ENCODE measurements at regions not wholly inside any gene's neighbourhood (a gene's known extent, or its start where the extent isn't known, plus 50 kb on each side); places are given as distances from the start of the nearest gene placed in this dataset.

DNA sequence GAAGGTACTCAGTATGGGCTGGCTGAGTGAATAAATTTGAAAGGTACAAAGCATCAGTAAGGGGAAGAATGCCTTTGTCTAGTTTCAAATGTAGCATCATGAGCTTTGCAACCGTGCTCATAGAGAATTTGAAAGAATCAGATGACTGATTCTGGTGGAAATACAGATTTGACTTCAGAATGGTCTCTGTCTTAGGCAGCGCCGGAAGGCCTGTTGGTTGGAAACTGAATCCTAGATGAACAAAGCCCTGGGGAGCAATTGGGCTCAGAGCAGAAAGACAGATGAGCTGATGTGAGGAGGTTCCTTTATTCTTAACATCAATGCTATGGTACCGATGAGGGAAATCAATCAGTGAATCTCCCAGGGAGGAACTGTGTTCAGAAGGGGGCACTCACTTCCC, 137.3 kb downstream of the SNAPC1 start:
- TF ChIP-seq, protein P1, sequence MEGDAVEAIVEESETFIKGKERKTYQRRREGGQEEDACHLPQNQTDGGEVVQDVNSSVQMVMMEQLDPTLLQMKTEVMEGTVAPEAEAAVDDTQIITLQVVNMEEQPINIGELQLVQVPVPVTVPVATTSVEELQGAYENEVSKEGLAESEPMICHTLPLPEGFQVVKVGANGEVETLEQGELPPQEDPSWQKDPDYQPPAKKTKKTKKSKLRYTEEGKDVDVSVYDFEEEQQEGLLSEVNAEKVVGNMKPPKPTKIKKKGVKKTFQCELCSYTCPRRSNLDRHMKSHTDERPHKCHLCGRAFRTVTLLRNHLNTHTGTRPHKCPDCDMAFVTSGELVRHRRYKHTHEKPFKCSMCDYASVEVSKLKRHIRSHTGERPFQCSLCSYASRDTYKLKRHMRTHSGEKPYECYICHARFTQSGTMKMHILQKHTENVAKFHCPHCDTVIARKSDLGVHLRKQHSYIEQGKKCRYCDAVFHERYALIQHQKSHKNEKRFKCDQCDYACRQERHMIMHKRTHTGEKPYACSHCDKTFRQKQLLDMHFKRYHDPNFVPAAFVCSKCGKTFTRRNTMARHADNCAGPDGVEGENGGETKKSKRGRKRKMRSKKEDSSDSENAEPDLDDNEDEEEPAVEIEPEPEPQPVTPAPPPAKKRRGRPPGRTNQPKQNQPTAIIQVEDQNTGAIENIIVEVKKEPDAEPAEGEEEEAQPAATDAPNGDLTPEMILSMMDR (IDR thresholded peaks at IDR 0.05) = no peak
- Histone ChIP-seq H3K4me3 (no peak overlapping the region), H3K36me3 (no peaks in the 10 kb centered on the region), H3K27me3 (no peaks in the 10 kb centered on the region), H3K4me1 (no peaks in the 10 kb centered on the region), H3K27ac (no peak overlapping the region), H3K9me3 (no peaks in the 10 kb centered on the region)
- FAIRE-seq (no peak), DNase-seq (no peak), ATAC-seq (no peak)
- WGBS, 2 donors = 91 to 95% methylated on average over 4 of the region's 4 CpGs
- intact Hi-C loops (cut with DNase I) = loop anchor here in 2 of 3 donors (10.0 kb wide), 1 partner anchor 225 kb away; no protein-coding TSS in a partner anchor

DNA sequence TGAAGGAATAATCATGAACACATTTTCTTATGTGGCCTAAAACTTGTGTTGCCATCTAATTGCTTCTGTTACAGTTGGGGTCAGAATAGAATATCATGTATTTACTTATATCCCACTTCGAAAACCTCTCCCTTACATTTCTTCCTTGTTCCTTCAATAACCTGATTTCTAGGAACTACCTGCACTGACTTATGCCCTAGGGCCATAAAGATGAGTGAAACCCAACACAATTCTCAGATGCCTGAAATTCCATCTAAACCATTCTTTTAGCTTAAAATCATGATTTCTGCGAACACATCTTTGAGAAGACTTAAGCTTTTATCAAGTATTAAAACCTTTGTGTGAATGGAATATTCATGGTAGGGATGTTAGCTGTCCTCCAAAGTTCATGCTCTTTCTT, 142.7 kb downstream of the SNAPC1 start:
- TF ChIP-seq, protein P1 (IDR thresholded peaks at IDR 0.05) = no peak
- Histone ChIP-seq H3K36me3 (no peaks in the 10 kb centered on the region), H3K9me3 (no peaks in the 10 kb centered on the region), H3K4me1 (no peaks in the 10 kb centered on the region), H3K27me3 (no peaks in the 10 kb centered on the region), H3K4me3 (no peak overlapping the region), H3K27ac (no peak overlapping the region)
- 69 to 90% methylated on average over 2 of the region's 2 CpGs for WGBS, 2 donors
- no peak for ATAC-seq
- intact Hi-C loops (cut with DNase I) = no loop called here
- no peak for FAIRE-seq
- no peak for DNase-seq

DNA sequence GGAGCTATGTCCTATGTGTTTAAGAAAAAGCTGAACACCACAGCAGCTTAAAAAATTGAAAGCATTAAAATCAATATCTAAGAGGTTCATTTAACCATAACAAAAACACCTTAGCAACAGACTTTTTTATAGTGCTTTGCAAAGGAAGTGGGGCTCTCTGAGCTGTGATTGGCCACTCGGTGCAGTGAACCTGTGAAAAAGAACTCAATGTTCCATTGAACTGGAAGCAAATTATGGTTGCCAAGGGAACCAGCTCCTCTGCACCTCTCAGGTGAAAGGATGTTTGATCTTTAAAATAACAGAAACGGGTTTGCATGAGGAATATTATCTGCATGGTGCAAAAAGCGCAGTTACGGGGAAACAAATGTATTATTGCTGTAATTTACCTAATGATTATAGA, 149.4 kb downstream of the SNAPC1 start:
- DNase-seq (no peak), FAIRE-seq (no peak), ATAC-seq (peak in 3 of 4 donors; percentile 27 to 83 (median 80))
- H3K4me1 ChIP-seq = no peaks in the 10 kb centered on the region
- WGBS, 2 donors = 38 to 40% methylated on average over 4 of the region's 4 CpGs
- intact Hi-C loops (cut with DNase I) = no loop called here
- TF ChIP-seq, protein P1 (IDR thresholded peaks at IDR 0.05) = no peak
- H3K4me3 ChIP-seq = no peak overlapping the region
- H3K27me3 ChIP-seq = no peaks in the 10 kb centered on the region
- H3K9me3 ChIP-seq = no peaks in the 10 kb centered on the region
- no peaks in the 10 kb centered on the region for H3K36me3 ChIP-seq
- no peak overlapping the region for H3K27ac ChIP-seq

DNA sequence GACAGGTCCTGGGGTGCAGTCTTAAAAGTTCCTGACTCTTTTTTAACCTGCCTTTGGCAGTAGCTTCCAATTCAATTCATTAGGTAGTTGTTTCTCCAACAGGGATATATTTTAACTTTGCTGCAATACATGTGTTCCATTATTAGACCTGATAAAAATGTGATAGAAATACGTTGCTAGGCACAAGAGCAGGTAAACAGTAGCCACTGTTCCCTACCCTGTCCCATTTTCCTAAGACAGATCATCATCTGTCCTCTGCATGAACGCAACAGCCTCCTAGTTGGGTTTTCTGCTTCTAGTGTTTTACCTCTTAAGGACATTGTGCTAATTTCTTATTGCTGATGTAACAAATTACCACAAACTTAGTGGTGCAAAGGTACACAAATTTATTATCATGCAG, 156.8 kb downstream of the SNAPC1 start:
- ATAC-seq (peak in 2 of 4 donors; percentile 40 to 54), DNase-seq (no peak), FAIRE-seq (no peak)
- Histone ChIP-seq H3K9me3 (no peaks in the 10 kb centered on the region), H3K36me3 (no peaks in the 10 kb centered on the region), H3K27ac (no peak overlapping the region), H3K4me3 (no peak overlapping the region), H3K27me3 (no peaks in the 10 kb centered on the region), H3K4me1 (peaks cover 0 to 7% (median 0%) of the 10 kb centered on the region in 3 donors)
- TF ChIP-seq, protein P1 (IDR thresholded peaks at IDR 0.05) = no peak
- WGBS, 2 donors = 57 to 67% methylated on average over 2 of the region's 2 CpGs
- intact Hi-C loops (cut with DNase I) = no loop called here

DNA sequence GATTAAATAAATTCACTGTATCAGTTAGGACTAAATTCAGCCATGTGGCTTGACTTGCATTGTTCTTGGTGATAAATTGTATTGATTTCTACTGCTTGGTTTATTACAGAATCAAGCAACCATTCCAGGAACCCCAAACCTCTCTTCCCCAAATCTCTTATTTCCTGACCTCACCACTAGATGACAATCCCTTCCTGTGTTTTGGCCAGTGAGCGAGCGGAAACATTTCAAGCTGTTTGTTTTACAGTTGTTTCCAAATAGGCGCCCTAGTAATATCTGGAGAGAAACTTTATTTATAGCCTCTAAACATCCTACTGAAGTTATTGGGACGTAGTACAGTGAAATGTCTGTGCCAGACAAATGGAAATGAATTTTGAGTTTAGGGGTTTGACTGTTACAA, 161.1 kb downstream of the SNAPC1 start:
- Histone ChIP-seq H3K27ac (no peak overlapping the region), H3K27me3 (no peaks in the 10 kb centered on the region), H3K9me3 (no peaks in the 10 kb centered on the region), H3K4me1 (peaks cover 0 to 7% (median 0%) of the 10 kb centered on the region in 3 donors), H3K36me3 (no peaks in the 10 kb centered on the region), H3K4me3 (no peak overlapping the region)
- ATAC-seq (peak; percentile 48 to 76 (median 72)), DNase-seq (peak in 1 of 6 donors; percentile 17), FAIRE-seq (no peak)
- intact Hi-C loops (cut with DNase I) = loop anchor here in 1 of 3 donors (10.0 kb wide), 1 partner anchor 201 kb away; no protein-coding TSS in a partner anchor
- WGBS, 2 donors = 10 to 15% methylated on average over 4 of the region's 4 CpGs
- TF ChIP-seq, protein P1 (IDR thresholded peaks at IDR 0.05) = peak in 1 of 4 donors; percentile 17
